BJ (cell line): ENCODE measurements at regions not wholly inside any gene's neighbourhood (a gene's known extent, or its start where the extent isn't known, plus 50 kb on each side); places are given as distances from the start of the nearest gene placed in this dataset.
"Not testable (repeated sequence)": the region's sequence is repeated elsewhere in the genome, so short reads cannot be mapped to it uniquely, and the experiment has no call there.

ENCODE experiments used
- CTCF ChIA-PET: fragments of 350-600 bp; formaldehyde crosslinking; extraction: SDS; loops from one replicate; lab custom pipeline; 2021; ENCODE audit warnings: antibody characterized with exemption, inconsistent platforms; lab: Yijun Ruan, JAX
- POLR2A ChIA-PET: fragments of 300-600 bp; sonication (Branson Sonifier 250); formaldehyde crosslinking; extraction: SDS; loops from one replicate; lab custom pipeline; 2021; ENCODE audit warnings: antibody characterized with exemption; lab: Charles Lee
- DNase-seq: peaks from one replicate; pipeline ENCODE4 v3.0.0-alpha.2; 2011; ENCODE audit warnings: low read depth
- H3K27me3 ChIP-seq: 2 replicates; pipeline ENCODE4 v1.6.0; 2011; ENCODE audit warnings: low read length; ENCODE audit not compliant: control insufficient read depth, insufficient read depth
- H3K36me3 ChIP-seq: 2 replicates; pipeline ENCODE4 v1.5.1; 2011; ENCODE audit warnings: low read length; ENCODE audit not compliant: control insufficient read depth, insufficient read depth
- H3K4me3 ChIP-seq: 2 replicates; pipeline ENCODE4 v1.5.1; 2011; ENCODE audit warnings: low read depth, mild to moderate bottlenecking, control low read depth, low read length
- TF ChIP-seq, protein P1 (sequence below): IDR thresholded peaks from 2 replicates; pipeline ENCODE4 v1.5.1; 2011; ENCODE audit warnings: low read depth, mild to moderate bottlenecking, control low read depth, inconsistent platforms, low read length, moderate library complexity; ENCODE audit not compliant: insufficient read depth

- TF ChIP-seq, protein P1, sequence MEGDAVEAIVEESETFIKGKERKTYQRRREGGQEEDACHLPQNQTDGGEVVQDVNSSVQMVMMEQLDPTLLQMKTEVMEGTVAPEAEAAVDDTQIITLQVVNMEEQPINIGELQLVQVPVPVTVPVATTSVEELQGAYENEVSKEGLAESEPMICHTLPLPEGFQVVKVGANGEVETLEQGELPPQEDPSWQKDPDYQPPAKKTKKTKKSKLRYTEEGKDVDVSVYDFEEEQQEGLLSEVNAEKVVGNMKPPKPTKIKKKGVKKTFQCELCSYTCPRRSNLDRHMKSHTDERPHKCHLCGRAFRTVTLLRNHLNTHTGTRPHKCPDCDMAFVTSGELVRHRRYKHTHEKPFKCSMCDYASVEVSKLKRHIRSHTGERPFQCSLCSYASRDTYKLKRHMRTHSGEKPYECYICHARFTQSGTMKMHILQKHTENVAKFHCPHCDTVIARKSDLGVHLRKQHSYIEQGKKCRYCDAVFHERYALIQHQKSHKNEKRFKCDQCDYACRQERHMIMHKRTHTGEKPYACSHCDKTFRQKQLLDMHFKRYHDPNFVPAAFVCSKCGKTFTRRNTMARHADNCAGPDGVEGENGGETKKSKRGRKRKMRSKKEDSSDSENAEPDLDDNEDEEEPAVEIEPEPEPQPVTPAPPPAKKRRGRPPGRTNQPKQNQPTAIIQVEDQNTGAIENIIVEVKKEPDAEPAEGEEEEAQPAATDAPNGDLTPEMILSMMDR, result no peak
- no peak for DNase-seq
- CTCF ChIA-PET, result no interaction called here
- no peaks in the 10 kb centered on the region for H3K27me3 ChIP-seq
- no peaks in the 10 kb centered on the region for H3K36me3 ChIP-seq
- POLR2A ChIA-PET, result no interaction called here
- H3K4me3 ChIP-seq, result no peak overlapping the region
These were observed 68.9 kb downstream of the CYP26B1 start for GRCh38 chr2:72078773-72079172.

DNA sequence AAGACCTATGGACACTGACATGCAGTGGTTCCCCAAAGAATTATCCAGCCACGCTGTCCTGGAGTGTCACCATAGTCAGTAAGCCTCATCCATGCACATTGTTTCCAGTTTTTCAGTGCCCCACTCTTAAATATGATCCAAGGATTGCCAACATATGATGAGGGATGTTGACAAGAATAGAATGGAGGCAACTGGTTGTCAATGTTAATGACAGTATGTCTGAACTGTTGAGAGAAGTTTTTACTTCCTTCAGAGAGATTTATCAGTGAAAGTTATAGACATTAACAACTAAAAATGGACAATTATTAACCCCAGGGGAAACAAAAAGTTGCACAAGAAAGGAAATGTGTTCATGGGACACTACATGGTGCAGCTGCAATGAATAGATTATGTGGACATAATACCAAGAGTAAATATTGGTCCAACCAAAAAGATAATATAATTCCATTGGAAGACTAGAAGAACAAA lies 69.9 kb downstream of the CYP26B1 start:
- POLR2A ChIA-PET, result no interaction called here

GRCh38 chr2:72073373-72073772 lies 74.3 kb downstream of the CYP26B1 start:
- CTCF ChIA-PET, DNase-seq, POLR2A ChIA-PET, H3K36me3 ChIP-seq, H3K4me3 ChIP-seq, H3K27me3 ChIP-seq: not testable (repeated sequence)

More for the DNA sequence above, 69.9 kb downstream of the CYP26B1 start:
- no peaks in the 10 kb centered on the region for H3K27me3 ChIP-seq
- CTCF ChIA-PET, result no interaction called here
- H3K36me3 ChIP-seq, result no peaks in the 10 kb centered on the region
- TF ChIP-seq, protein P1, result no peak
- H3K4me3 ChIP-seq, result no peak overlapping the region
- DNase-seq, result no peak

GRCh38 chr2:72064197-72064596 lies 83.5 kb downstream of the CYP26B1 start:
- CTCF ChIA-PET, result not testable (repeated sequence)

GRCh38 chr2:72062336-72062735 lies 85.3 kb downstream of the CYP26B1 start:
- no peak overlapping the region for H3K4me3 ChIP-seq
- TF ChIP-seq, protein P1, result no peak
- no peaks in the 10 kb centered on the region for H3K27me3 ChIP-seq
- CTCF ChIA-PET, result no interaction called here
- H3K36me3 ChIP-seq, result no peaks in the 10 kb centered on the region
- POLR2A ChIA-PET, result no interaction called here
- no peak for DNase-seq

More at GRCh38 chr2:72064197-72064596, 83.5 kb downstream of the CYP26B1 start:
- POLR2A ChIA-PET, DNase-seq, H3K27me3 ChIP-seq, H3K4me3 ChIP-seq, H3K36me3 ChIP-seq: not testable (repeated sequence)

GRCh38 chr2:72057308-72057707 lies 90.4 kb downstream of the CYP26B1 start:
- H3K27me3 ChIP-seq, result no peaks in the 10 kb centered on the region
- H3K36me3 ChIP-seq, result no peaks in the 10 kb centered on the region
- TF ChIP-seq, protein P1, result no peak
- H3K4me3 ChIP-seq, result no peak overlapping the region
- ChIA-PET CTCF (interaction anchor here (1.3 kb wide), 1 partner anchor 93 kb away, joined by 3 read pairs; no protein-coding TSS in a partner anchor), POLR2A (no interaction called here)
- DNase-seq, result no peak
